GM12801 (cell line): ENCODE measurements at regions not wholly inside any gene's neighbourhood (a gene's known extent, or its start where the extent isn't known, plus 50 kb on each side); places are given as distances from the start of the nearest gene placed in this dataset.

Source experiments
- TF ChIP-seq, protein P1 (sequence below): IDR thresholded peaks from one replicate; pipeline ENCODE4 v1.5.1; 2011; ENCODE audit warnings: control low read depth; ENCODE audit not compliant: insufficient read length; ENCODE audit errors: extremely low read depth

DNA sequence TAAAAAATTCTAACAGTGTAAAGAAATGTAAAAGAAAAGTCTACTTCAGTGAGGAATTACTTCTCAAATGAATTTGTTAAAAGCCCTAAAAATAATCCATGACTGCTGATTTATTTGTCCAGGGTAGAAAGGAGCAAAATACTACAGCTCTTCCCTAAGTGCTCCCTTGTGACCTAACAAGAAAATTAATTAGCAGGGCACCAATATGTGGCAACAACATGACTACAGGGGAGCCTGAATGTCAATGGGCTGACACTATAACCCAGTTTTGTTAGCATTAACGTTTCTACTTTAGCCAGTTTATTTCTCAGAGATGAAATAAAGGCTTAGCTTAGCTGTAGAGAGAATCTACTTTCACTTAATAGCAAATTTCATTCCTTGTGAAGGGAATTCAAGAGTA is 918.9 kb upstream of the EPHA5 start:
- TF ChIP-seq, protein P1, sequence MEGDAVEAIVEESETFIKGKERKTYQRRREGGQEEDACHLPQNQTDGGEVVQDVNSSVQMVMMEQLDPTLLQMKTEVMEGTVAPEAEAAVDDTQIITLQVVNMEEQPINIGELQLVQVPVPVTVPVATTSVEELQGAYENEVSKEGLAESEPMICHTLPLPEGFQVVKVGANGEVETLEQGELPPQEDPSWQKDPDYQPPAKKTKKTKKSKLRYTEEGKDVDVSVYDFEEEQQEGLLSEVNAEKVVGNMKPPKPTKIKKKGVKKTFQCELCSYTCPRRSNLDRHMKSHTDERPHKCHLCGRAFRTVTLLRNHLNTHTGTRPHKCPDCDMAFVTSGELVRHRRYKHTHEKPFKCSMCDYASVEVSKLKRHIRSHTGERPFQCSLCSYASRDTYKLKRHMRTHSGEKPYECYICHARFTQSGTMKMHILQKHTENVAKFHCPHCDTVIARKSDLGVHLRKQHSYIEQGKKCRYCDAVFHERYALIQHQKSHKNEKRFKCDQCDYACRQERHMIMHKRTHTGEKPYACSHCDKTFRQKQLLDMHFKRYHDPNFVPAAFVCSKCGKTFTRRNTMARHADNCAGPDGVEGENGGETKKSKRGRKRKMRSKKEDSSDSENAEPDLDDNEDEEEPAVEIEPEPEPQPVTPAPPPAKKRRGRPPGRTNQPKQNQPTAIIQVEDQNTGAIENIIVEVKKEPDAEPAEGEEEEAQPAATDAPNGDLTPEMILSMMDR: no peak

DNA sequence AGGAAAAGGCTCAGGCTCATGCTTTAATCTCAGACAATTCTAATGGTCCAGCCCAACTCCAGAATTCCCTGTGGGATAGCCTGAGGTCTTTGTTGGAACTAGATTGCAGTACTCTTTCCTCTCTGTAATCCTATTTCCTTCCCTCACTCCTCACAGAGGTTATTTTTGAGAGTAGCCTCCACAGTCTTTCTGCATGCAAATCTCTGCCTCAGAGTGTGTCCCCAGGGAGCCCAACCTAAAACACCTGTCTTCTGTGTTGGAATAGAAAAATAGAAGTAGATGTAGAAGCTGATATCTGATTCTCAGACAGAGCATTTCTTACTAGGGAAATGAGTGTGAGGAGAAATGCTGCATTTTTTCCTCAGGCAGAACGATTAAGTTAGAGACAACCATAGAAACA is 915.5 kb upstream of the EPHA5 start:
- TF ChIP-seq, protein P1: no peak

- TF ChIP-seq, protein P1: no peak
Observed at GRCh38 chr4:66577922-66578321, 907.6 kb upstream of the EPHA5 start.

- TF ChIP-seq, protein P1: no peak
Observed at GRCh38 chr4:66575008-66575696, 904.9 kb upstream of the EPHA5 start.

- TF ChIP-seq, protein P1: no peak
Observed at GRCh38 chr4:66574145-66574978, 904.1 kb upstream of the EPHA5 start.

GRCh38 chr4:66572949-66573348 is 902.7 kb upstream of the EPHA5 start:
- TF ChIP-seq, protein P1: no peak

GRCh38 chr4:66571145-66571695 is 900.9 kb upstream of the EPHA5 start:
- TF ChIP-seq, protein P1: no peak
